ENCODE measurements at regions not wholly inside any gene's neighbourhood (a gene's known extent, or its start where the extent isn't known, plus 50 kb on each side); places are given as distances from the start of the nearest gene placed in this dataset.

DNA sequence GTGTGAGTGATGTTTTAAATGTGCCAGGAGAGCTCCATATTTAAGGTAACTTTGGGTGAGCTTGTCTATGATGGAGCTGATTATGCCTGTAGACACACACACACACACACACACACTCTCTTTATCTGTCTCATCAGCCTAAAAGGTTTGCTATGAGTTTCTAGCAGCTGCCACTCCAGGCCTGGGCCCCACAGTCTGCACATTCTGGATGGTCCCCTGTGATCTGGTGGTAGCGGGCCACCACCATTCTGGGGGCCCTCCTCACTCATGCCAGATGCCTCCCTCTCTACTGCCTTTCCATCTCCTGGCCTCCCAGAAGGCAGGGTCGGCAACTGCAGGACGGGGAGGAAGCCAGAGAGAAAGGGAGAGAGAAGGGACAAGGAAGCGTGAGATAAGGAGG is 129.2 kb upstream of the TNR start:
- no peak for TF ChIP-seq YY1 (IDR thresholded peaks at IDR 0.05; ENCODE audit: insufficient read depth, insufficient read length)
- no peak for TF ChIP-seq ZNF274 (IDR thresholded peaks at IDR 0.05; ENCODE audit: low read depth, low read length)
- no peak for TF ChIP-seq SUZ12 (IDR thresholded peaks at IDR 0.05; ENCODE audit: extremely low read depth, insufficient read depth, insufficient read length)

Data from NT2/D1 (cell line).